Progenitor cell of endocrine pancreas (in vitro differentiated cells): ENCODE measurements at regions not wholly inside any gene's neighbourhood (a gene's known extent, or its start where the extent isn't known, plus 50 kb on each side); places are given as distances from the start of the nearest gene placed in this dataset.

ENCODE experiments used
- DNase-seq: peaks from one replicate; pipeline ENCODE4 v3.0.0; 2021; ENCODE audit warnings: low spot score; ENCODE audit not compliant: unreplicated experiment
- H3K27ac Mint-ChIP-seq: 2 replicates; pipeline ENCODE4 v1.8.0; 2021; ENCODE audit warnings: mild to moderate bottlenecking, moderate library complexity, mixed read lengths
- H3K27me3 Mint-ChIP-seq: 2 replicates; pipeline ENCODE4 v1.8.0; 2021; ENCODE audit warnings: mixed read lengths
- H3K36me3 Mint-ChIP-seq: 2 replicates; pipeline ENCODE4 v1.8.0; 2022; ENCODE audit warnings: mixed read lengths; ENCODE audit not compliant: insufficient read depth
- H3K4me1 Mint-ChIP-seq: 2 replicates; pipeline ENCODE4 v1.8.0; 2021; ENCODE audit warnings: low read depth, mixed read lengths
- H3K4me3 Mint-ChIP-seq: 2 replicates; pipeline ENCODE4 v1.8.0; 2021; ENCODE audit warnings: low read depth, mild to moderate bottlenecking, moderate library complexity, mixed read lengths
- H3K9me3 Mint-ChIP-seq: 2 replicates; pipeline ENCODE4 v1.8.0; 2021; ENCODE audit warnings: low read depth, mixed read lengths
- CTCF ChIP-seq: fragments of 200-600 bp; sonication (generic); IDR thresholded peaks from one replicate; pipeline ENCODE4 v1.5.0; 2021; ENCODE audit warnings: antibody characterized with exemption, mild to moderate bottlenecking; ENCODE audit not compliant: unreplicated experiment

- no peaks in the 10 kb centered on the region for H3K27me3 Mint-ChIP-seq
- no peaks in the 10 kb centered on the region for H3K4me1 Mint-ChIP-seq
- no peak overlapping the region for H3K27ac Mint-ChIP-seq
- TF ChIP-seq CTCF, result no peak
- DNase-seq, result no peak
- peaks cover 2% of the 10 kb centered on the region for H3K36me3 Mint-ChIP-seq
- no peak overlapping the region for H3K4me3 Mint-ChIP-seq
- H3K9me3 Mint-ChIP-seq, result peaks cover 6% of the 10 kb centered on the region
These were observed 166.9 kb downstream of the SUCNR1 start for GRCh38 chr3:152040319-152040718.

GRCh38 chr3:152043620-152044019, 170.2 kb downstream of the SUCNR1 start:
- TF ChIP-seq CTCF, result no peak
- H3K4me3 Mint-ChIP-seq, result no peak overlapping the region
- DNase-seq, result no peak
- no peaks in the 10 kb centered on the region for H3K27me3 Mint-ChIP-seq
- H3K36me3 Mint-ChIP-seq, result peaks cover 2% of the 10 kb centered on the region
- H3K4me1 Mint-ChIP-seq, result no peaks in the 10 kb centered on the region
- H3K27ac Mint-ChIP-seq, result no peak overlapping the region
- H3K9me3 Mint-ChIP-seq, result peaks cover 5% of the 10 kb centered on the region

GRCh38 chr3:152046280-152046679, 172.8 kb downstream of the SUCNR1 start:
- H3K27me3 Mint-ChIP-seq, result no peaks in the 10 kb centered on the region
- H3K4me3 Mint-ChIP-seq, result no peak overlapping the region
- H3K36me3 Mint-ChIP-seq, result no peaks in the 10 kb centered on the region
- no peak overlapping the region for H3K27ac Mint-ChIP-seq
- peaks cover 4% of the 10 kb centered on the region for H3K4me1 Mint-ChIP-seq
- H3K9me3 Mint-ChIP-seq, result no peaks in the 10 kb centered on the region
- TF ChIP-seq CTCF, result no peak
- DNase-seq, result no peak

GRCh38 chr3:152047465-152047864, 174.0 kb downstream of the SUCNR1 start:
- no peak for DNase-seq
- H3K4me3 Mint-ChIP-seq, result no peak overlapping the region

GRCh38 chr3:152048831-152049230, 175.4 kb downstream of the SUCNR1 start:
- DNase-seq, result no peak
- no peak overlapping the region for H3K4me3 Mint-ChIP-seq
- H3K27ac Mint-ChIP-seq, result no peak overlapping the region
- no peaks in the 10 kb centered on the region for H3K27me3 Mint-ChIP-seq
- no peaks in the 10 kb centered on the region for H3K36me3 Mint-ChIP-seq
- no peaks in the 10 kb centered on the region for H3K9me3 Mint-ChIP-seq
- peaks cover 4% of the 10 kb centered on the region for H3K4me1 Mint-ChIP-seq
- no peak for TF ChIP-seq CTCF

More at GRCh38 chr3:152047465-152047864, 174.0 kb downstream of the SUCNR1 start:
- H3K27ac Mint-ChIP-seq, result no peak overlapping the region
- no peaks in the 10 kb centered on the region for H3K36me3 Mint-ChIP-seq
- no peak for TF ChIP-seq CTCF
- H3K4me1 Mint-ChIP-seq, result peaks cover 4% of the 10 kb centered on the region
- H3K9me3 Mint-ChIP-seq, result no peaks in the 10 kb centered on the region
- no peaks in the 10 kb centered on the region for H3K27me3 Mint-ChIP-seq
